ENCODE measurements at regions not wholly inside any gene's neighbourhood (a gene's known extent, or its start where the extent isn't known, plus 50 kb on each side); places are given as distances from the start of the nearest gene placed in this dataset.

DNA sequence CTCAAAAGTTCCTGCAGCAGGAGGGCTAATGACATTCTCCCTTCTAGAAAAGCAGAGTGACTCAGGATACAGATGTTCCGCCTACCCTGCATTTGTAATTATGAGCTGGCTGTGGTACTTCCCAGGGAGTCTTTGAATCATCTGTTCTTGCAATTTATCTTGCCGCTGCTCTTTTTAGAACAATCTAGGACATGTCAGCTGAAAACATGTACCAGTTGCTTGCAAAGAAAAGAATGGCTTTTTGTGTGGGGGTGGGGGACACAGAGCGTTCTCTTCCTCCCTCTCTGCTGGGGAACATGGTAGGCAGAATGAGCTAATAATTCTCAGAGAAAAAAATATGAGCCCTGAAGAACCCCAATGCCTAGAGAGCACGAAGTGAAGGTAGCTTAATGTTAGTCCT lies 51.7 kb upstream of the TUT7 start:
- DNase-seq, result peak; percentile 69

- no peak for DNase-seq
Measured at GRCh38 chr9:86405086-86405491, 50.9 kb upstream of the TUT7 start.

Data from amniotic stem cell (primary cell).